ENCODE measurements at regions not wholly inside any gene's neighbourhood (a gene's known extent, or its start where the extent isn't known, plus 50 kb on each side); places are given as distances from the start of the nearest gene placed in this dataset.
"Not testable (repeated sequence)": the region's sequence is repeated elsewhere in the genome, so short reads cannot be mapped to it uniquely, and the experiment has no call there.

- no peak for DNase-seq (ENCODE audit: low spot score)
Measured at GRCh38 chr4:114087596-114088230, 108.3 kb upstream of the ARSJ start.

DNA sequence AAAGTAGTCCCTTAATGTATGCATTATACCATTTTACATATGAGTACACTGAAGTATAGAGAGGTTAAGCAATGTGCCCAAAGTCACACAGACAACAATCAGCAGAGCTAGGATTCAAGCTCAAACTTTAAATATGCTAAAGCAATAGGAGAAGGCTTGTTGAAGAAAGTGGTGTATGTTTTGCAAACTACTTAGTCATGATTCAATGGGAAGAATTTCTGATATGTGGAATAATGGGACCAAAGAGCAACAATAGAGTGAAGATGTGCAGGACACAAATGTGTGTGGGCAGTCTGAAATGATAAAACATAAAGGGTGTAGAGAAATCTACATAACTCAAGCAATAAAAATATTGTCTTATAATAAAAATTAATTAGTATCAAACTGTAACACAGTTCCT is 109.0 kb upstream of the ARSJ start:
- no peak for DNase-seq (ENCODE audit: low spot score)

GRCh38 chr4:114091546-114091945 is 112.1 kb upstream of the ARSJ start:
- DNase-seq (ENCODE audit: low spot score), result no peak

DNA sequence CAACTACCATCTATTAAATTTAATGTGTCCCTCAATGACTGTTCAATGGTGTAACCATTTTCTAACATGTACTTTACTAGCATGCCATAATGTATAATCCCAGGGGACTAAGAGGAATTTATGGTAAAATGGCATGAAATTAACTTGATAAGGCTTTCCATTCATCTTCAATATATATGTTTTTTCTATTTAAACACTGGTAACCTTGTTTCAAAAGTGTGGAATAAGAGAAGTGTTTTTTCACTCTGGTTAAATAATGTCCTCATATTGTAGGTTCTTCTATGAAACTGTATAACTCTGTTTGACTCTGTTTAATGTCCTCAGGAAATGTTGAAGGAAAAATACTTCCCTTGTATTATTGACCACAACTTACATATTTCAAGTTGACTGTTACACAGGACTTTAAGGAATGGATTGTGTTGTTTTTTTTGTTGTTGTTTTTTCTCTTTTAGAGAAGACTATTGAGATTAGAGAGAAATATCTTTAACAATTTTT is 113.8 kb upstream of the ARSJ start:
- DNase-seq (ENCODE audit: low spot score), result no peak

DNA sequence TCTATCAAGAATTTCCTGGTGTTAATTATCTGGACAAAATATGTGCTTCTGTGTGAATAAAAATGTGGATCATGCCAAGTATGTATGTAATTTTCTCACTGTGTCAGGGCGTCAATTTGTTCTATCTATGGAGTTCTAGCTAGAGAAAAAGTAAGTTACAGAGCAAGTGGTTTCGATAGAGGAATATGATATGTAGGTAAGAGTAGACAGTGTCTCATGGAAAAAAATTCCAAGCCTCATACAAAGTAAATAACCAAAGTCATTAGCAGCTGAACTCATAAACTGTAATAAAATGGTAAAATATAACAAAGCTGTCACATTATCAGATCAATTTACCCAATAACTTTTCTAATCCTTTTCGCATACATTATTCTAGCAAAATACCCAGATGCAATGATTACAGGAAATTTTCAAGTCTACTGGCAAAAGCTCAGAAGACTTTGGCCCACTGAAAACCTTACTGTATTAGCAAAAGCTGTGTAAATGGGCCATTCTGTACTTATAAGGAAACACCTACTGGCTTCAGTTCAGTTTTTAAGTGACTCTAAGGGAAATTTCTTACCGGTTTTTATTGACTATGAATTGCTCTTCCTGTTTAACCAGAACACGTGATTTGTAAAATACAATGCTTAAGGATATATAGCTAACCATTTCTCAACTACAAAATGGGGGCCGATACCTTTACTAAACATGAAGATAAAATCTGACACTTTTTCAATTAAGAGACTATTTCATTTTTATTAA is 121.0 kb upstream of the ARSJ start:
- DNase-seq (ENCODE audit: low spot score), result peak; percentile 33

DNA sequence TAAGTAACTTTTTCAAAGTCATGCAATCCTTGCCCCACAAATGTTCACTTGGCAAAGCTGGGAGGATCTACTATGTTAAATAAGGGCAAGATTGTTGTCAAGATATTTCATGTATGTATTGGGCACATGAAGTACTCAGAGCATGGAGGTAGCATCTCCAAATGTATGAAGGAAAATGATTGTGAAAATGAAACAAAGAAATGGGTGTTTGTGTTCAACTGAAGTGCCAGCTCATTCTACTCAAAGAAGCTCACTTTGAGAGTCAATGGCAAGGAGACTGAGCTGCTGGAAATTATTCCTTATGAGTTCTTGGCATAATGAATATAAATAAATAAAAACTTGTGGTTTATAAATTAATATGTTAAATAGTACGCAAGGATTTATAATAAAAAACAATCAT is 124.5 kb upstream of the ARSJ start:
- no peak for DNase-seq (ENCODE audit: low spot score)

GRCh38 chr4:114108869-114109268 is 129.4 kb upstream of the ARSJ start:
- peak; percentile 19 for DNase-seq (ENCODE audit: low spot score)

GRCh38 chr4:114109776-114110175 is 130.3 kb upstream of the ARSJ start:
- no peak for DNase-seq (ENCODE audit: low spot score)

GRCh38 chr4:114115526-114115925 is 136.1 kb upstream of the ARSJ start:
- no peak for DNase-seq (ENCODE audit: low spot score)

DNA sequence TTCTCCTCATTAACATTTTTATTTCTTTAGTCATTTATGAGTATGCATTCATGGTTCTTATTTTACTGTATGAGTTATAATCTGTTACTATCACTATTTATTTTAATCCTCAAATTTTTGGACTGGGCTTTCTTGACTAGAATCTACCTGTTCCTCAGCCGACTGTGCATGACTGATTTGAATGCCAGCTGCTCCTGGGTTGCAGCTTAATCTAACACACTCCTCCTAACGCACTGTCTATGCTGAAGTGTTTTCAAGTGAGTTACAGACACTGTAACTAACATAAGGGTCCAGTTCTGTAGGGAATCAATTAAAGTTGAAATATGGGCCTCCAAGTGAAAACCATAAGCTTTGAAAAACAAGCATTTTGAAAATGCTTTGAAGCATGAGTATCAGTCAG is 137.4 kb upstream of the ARSJ start:
- no peak for DNase-seq (ENCODE audit: low spot score)

DNA sequence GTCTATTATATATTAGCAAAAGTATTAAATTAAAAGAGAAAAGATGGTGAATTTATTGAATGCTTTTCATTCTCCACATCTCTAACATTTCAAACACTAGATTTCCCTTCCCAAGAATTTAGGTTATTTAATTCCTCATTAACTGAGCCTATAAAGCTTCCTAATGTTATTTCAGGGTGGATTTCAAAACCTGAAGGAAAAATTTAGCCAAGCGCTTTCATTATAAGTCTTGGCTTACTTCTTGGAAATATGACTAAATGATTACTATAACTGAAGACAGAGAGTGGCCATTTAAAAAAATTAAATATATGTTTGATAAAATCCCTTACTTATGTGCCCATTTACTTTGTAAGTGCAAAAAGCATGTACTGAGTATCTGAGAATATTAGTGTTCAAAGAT is 141.8 kb upstream of the ARSJ start:
- DNase-seq (ENCODE audit: low spot score), result no peak

DNA sequence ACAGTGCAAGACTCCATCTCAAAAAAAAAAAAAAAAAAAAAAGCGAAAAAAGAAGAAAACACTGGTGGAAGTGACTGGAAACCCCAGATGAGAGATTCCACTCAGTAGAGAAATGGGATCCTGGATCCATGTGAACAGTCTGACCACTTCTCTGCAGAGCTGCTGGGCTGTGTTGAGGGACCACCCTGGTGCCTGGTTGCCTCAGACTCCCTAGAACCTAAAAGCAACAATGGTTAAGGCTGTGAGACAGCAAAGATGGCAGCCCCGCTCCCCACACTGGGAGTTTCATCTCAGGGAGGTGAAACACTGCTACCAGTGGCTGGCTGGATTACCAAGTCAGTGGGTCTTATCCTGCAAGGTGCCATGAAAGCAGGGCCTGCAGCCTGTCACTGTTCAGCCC is 152.8 kb upstream of the ARSJ start:
- DNase-seq (ENCODE audit: low spot score), result no peak

GRCh38 chr4:114132830-114133229 is 153.4 kb upstream of the ARSJ start:
- DNase-seq (ENCODE audit: low spot score), result peak; percentile 24

GRCh38 chr4:114136069-114136468 is 156.6 kb upstream of the ARSJ start:
- no peak for DNase-seq (ENCODE audit: low spot score)

DNA sequence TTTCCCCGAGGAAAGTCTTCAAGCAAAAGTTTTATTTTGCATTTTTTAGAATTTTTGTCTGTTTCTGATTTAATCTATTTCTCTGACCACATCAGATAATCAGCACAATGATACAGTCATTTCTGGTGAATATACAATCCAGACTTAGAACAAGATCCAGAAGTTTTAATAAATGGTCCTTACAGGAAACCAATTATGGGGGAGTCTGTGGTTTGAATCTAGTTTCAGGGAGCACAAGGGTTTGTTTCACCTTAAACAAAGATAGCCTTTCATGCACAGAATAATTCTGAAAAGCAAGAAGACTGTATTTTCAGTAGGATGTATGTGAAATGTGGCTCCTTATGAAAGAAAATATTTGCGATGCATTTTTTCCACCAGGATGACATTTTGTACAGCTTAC is 158.5 kb upstream of the ARSJ start:
- DNase-seq (ENCODE audit: low spot score), result no peak

DNA sequence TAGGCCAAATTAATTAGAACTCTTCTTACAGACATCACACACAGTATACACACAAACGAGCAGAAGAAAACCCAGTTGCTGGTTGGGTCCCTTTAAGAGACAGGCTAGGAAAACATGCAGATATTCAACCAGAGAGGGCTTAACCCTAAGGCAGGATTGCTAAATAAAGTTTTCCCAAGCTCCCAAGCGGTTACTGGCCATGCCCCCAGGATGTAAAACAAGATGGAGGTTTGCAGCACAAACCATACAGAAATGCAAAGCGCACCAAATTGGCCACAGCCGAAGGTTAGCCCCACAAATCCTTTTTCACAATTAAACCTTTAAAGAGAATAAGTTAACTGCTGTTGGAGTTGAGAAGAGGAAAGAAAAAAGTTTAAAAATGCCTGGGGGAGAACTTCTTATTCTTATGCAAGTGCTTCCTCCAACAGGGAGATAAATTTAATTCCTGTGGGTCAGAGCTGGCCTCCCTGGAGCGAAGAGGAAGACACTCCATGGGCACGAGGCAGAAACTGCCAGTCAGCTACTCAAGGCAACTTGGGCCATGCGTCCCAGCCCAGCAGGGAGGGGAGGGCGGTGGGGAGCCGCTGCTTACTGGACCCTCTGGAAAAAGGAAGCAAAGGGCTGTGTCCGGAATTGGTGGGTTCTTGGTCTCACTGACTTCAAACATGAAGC is 167.6 kb upstream of the ARSJ start:
- DNase-seq (ENCODE audit: low spot score), result no peak

GRCh38 chr4:114147619-114148208 is 168.3 kb upstream of the ARSJ start:
- DNase-seq (ENCODE audit: low spot score), result not testable (repeated sequence)

- DNase-seq (ENCODE audit: low spot score), result not testable (repeated sequence)
Measured at GRCh38 chr4:114148372-114149070, 169.1 kb upstream of the ARSJ start.

- DNase-seq (ENCODE audit: low spot score), result no peak
Measured at GRCh38 chr4:114156371-114156770, 176.9 kb upstream of the ARSJ start.

DNA sequence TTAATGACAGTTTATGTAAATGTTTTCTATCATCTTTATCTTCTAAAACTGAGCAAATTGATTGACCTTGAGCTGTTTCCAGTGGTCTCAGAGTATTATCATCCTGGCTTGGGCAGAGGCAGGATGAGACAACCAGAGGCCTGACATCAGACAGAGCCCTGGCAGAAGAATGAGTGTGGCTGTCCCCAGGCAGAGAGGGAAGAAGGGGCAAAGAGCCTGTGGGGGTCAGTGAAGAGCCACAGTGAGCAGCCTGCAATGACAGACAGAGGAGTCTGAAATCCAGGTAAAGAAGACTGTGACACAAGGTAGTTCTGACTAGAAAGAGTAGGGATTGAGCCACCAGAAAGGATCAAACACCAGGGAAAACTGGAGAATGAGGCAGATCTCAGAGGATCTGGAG is 182.4 kb upstream of the ARSJ start:
- no peak for DNase-seq (ENCODE audit: low spot score)

DNA sequence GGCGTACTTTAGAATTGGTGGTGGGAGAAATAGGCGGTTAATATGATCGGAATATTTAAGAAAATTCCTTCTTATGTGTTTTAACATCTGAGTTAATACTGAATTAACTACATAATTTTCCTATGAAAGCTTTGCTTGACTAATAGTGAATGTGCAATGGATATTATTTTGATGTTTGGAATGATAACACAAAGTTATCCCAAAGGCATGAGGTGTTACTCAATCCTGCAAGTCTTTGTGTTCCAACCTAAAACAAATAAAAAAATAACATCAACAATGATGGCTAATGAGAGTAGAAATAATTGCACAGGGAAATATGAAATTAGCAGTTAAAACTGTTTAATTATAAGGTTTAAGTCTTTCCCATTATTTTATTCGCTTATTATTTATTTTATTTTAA is 183.6 kb upstream of the ARSJ start:
- DNase-seq (ENCODE audit: low spot score), result no peak

- no peak for DNase-seq (ENCODE audit: low spot score)
Measured at GRCh38 chr4:114173968-114174367, 194.5 kb upstream of the ARSJ start.
